Neural progenitor cell (in vitro differentiated cells): ENCODE measurements at regions not wholly inside any gene's neighbourhood (a gene's known extent, or its start where the extent isn't known, plus 50 kb on each side); places are given as distances from the start of the nearest gene placed in this dataset.

Source experiments
- DNase-seq: peaks from one replicate; pipeline ENCODE4 v3.0.0-alpha.2; 2016; ENCODE audit warnings: low spot score
- H2AFZ ChIP-seq: fragments of 200-600 bp; sonication (generic); replicated peaks from 2 replicates; pipeline ENCODE4 v1.6.1; 2016; ENCODE audit warnings: antibody characterized with exemption
- H3F3A ChIP-seq: fragments of 200-600 bp; sonication (generic); 2 replicates; pipeline ENCODE4 v1.6.1; 2016; ENCODE audit warnings: antibody characterized with exemption, low read depth
- H3K27ac ChIP-seq: fragments of 200-600 bp; sonication (generic); 2 replicates; pipeline ENCODE4 v1.5.1; 2016; ENCODE audit warnings: mild to moderate bottlenecking
- H3K27me3 ChIP-seq: fragments of 200-600 bp; sonication (generic); 2 replicates; pipeline ENCODE4 v1.6.1; 2016; ENCODE audit warnings: mild to moderate bottlenecking, moderate library complexity
- H3K36me3 ChIP-seq: fragments of 200-600 bp; sonication (generic); 2 replicates; pipeline ENCODE4 v1.5.1; 2016
- H3K4me1 ChIP-seq: fragments of 200-600 bp; sonication (generic); 2 replicates; pipeline ENCODE4 v1.6.1; 2016; ENCODE audit warnings: mixed run types
- H3K4me2 ChIP-seq: fragments of 200-600 bp; sonication (generic); 2 replicates; pipeline ENCODE4 v1.6.1; 2016
- H3K4me3 ChIP-seq: fragments of 200-600 bp; sonication (generic); 2 replicates; pipeline ENCODE4 v1.5.1; 2016
- H3K79me2 ChIP-seq: fragments of 200-600 bp; sonication (generic); 2 replicates; pipeline ENCODE4 v1.6.1; 2016; ENCODE audit warnings: low read depth
- H3K9ac ChIP-seq: fragments of 200-600 bp; sonication (generic); 2 replicates; pipeline ENCODE4 v1.6.1; 2016
- H3K9me3 ChIP-seq: fragments of 200-600 bp; sonication (generic); 2 replicates; pipeline ENCODE4 v1.5.1; 2016; ENCODE audit warnings: low read depth
- H4K20me1 ChIP-seq: fragments of 200-600 bp; sonication (generic); 2 replicates; pipeline ENCODE4 v1.6.1; 2016; ENCODE audit warnings: low read depth
- H3K27ac Mint-ChIP-seq: 3 replicates; pipeline ENCODE4 v1.8.0; 2021; ENCODE audit warnings: mixed read lengths
- H3K27me3 Mint-ChIP-seq: 2 replicates; pipeline ENCODE4 v1.8.0; 2022; ENCODE audit warnings: low read depth, mild to moderate bottlenecking, inconsistent platforms, moderate library complexity, mixed read lengths; ENCODE audit not compliant: insufficient read depth
- H3K36me3 Mint-ChIP-seq: 3 replicates; pipeline ENCODE4 v1.8.0; 2021; ENCODE audit warnings: mixed read lengths
- H3K4me1 Mint-ChIP-seq: 3 replicates; pipeline ENCODE4 v1.8.0; 2021; ENCODE audit warnings: mixed read lengths
- H3K4me3 Mint-ChIP-seq: 3 replicates; pipeline ENCODE4 v1.8.0; 2021; ENCODE audit warnings: mild to moderate bottlenecking, moderate library complexity, mixed read lengths
- H3K9me3 Mint-ChIP-seq: 3 replicates; pipeline ENCODE4 v1.8.0; 2020; ENCODE audit warnings: mixed read lengths
- EZH2 ChIP-seq: fragments of 200-600 bp; sonication (generic); IDR thresholded peaks from 2 replicates; pipeline ENCODE4 v1.6.1; 2017; ENCODE audit warnings: antibody characterized with exemption, mild to moderate bottlenecking, moderate library complexity
- EZH2phosphoT487 ChIP-seq: fragments of 200-600 bp; sonication (generic); IDR thresholded peaks from 2 replicates; pipeline ENCODE4 v1.6.1; 2017; ENCODE audit warnings: antibody characterized with exemption
- TF ChIP-seq, protein P1 (sequence below): fragments of 200-600 bp; sonication (generic); IDR thresholded peaks from 2 replicates; pipeline ENCODE4 v1.5.1; 2017; ENCODE audit warnings: antibody characterized with exemption, mild to moderate bottlenecking

DNA sequence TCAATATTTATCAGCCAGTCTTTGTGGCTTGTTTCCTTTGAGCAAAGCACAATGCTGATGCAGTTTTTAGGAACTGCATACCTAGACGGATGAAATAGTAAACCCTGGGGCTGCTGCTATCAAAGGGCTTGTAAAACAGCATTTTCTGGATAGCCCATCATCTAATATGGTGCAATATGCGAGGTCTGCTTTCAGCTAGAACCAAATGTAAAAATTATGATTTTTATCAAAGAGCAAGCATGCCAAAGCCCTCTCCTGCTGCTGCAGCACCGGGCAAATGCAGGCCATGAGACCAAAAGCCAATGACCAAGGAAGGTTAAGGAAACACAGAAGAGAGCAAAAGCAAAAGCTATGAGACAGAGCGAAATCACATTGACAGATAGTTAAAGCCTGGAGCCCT lies 1000.4 kb downstream of the MAT2B start:
- Histone ChIP-seq H3K27me3 (no peaks in the 10 kb centered on the region), H3K9me3 (no peaks in the 10 kb centered on the region), H3F3A (no peaks in the 10 kb centered on the region), H3K4me1 (no peaks in the 10 kb centered on the region), H2AFZ (no peak overlapping the region), H3K9ac (no peak overlapping the region), H3K4me2 (no peak overlapping the region), H3K79me2 (no peaks in the 10 kb centered on the region), H4K20me1 (no peaks in the 10 kb centered on the region), H3K36me3 (no peaks in the 10 kb centered on the region), H3K4me3 (no peak overlapping the region), H3K27ac (no peak overlapping the region)
- Mint-ChIP-seq H3K27ac (no peak overlapping the region), H3K36me3 (no peaks in the 10 kb centered on the region), H3K9me3 (peaks cover 2% of the 10 kb centered on the region), H3K4me1 (peaks cover 5% of the 10 kb centered on the region), H3K4me3 (no peak overlapping the region), H3K27me3 (no peaks in the 10 kb centered on the region)
- TF ChIP-seq EZH2phosphoT487, result no peak
- TF ChIP-seq, protein P1, sequence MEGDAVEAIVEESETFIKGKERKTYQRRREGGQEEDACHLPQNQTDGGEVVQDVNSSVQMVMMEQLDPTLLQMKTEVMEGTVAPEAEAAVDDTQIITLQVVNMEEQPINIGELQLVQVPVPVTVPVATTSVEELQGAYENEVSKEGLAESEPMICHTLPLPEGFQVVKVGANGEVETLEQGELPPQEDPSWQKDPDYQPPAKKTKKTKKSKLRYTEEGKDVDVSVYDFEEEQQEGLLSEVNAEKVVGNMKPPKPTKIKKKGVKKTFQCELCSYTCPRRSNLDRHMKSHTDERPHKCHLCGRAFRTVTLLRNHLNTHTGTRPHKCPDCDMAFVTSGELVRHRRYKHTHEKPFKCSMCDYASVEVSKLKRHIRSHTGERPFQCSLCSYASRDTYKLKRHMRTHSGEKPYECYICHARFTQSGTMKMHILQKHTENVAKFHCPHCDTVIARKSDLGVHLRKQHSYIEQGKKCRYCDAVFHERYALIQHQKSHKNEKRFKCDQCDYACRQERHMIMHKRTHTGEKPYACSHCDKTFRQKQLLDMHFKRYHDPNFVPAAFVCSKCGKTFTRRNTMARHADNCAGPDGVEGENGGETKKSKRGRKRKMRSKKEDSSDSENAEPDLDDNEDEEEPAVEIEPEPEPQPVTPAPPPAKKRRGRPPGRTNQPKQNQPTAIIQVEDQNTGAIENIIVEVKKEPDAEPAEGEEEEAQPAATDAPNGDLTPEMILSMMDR, result no peak
- TF ChIP-seq EZH2, result no peak
- no peak for DNase-seq

DNA sequence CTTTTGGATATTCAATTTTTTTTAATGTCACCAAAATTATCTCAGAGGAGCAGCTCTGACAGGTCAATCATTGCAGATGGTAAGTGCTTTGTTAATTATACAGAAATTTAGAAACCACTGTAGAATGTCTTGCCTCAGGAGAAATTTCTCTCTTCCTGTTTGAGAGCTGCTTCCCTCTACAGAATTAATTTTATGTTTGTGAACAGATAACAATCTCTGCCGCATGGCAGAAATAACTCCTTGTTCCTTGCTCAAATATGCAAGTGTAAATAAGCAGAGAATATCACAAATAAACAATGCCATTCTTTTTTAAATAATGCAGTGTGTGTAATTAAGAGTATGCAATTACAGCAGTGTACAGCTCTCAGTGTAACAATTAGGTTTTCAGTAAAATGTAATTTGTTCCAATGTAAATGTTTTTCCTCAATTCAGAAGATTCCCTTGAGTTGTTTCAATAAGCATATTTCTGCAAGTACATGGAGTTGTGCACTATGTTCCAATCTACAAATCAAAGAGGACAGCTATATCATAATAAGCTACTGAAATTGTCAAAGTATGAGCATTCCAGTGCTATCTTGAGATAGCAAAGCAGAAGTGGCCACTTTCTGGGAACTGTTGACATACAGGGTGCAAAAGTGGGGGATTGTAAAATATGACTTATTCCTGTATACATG lies 1012.8 kb downstream of the MAT2B start:
- no peaks in the 10 kb centered on the region for H3K36me3 ChIP-seq
- no peak overlapping the region for H3K4me3 Mint-ChIP-seq
- no peaks in the 10 kb centered on the region for H3K9me3 ChIP-seq
- H3K9ac ChIP-seq, result no peak overlapping the region
- no peak overlapping the region for H3K4me3 ChIP-seq
- no peak overlapping the region for H3K27ac ChIP-seq
- no peak overlapping the region for H3K4me2 ChIP-seq
- H3K79me2 ChIP-seq, result no peaks in the 10 kb centered on the region
- no peaks in the 10 kb centered on the region for H3K27me3 ChIP-seq
- no peak for DNase-seq
- H3F3A ChIP-seq, result no peaks in the 10 kb centered on the region
- H4K20me1 ChIP-seq, result no peaks in the 10 kb centered on the region
- H3K4me1 Mint-ChIP-seq, result peaks cover 5% of the 10 kb centered on the region
- TF ChIP-seq EZH2phosphoT487 (no peak), EZH2 (no peak)
- TF ChIP-seq, protein P1, result no peak
- no peak overlapping the region for H3K27ac Mint-ChIP-seq
- H3K27me3 Mint-ChIP-seq, result peaks cover 3% of the 10 kb centered on the region
- peaks cover 2% of the 10 kb centered on the region for H3K36me3 Mint-ChIP-seq
- H3K9me3 Mint-ChIP-seq, result peaks cover 5% of the 10 kb centered on the region
- peaks cover 10% of the 10 kb centered on the region for H3K4me1 ChIP-seq
- H2AFZ ChIP-seq, result no peak overlapping the region

DNA sequence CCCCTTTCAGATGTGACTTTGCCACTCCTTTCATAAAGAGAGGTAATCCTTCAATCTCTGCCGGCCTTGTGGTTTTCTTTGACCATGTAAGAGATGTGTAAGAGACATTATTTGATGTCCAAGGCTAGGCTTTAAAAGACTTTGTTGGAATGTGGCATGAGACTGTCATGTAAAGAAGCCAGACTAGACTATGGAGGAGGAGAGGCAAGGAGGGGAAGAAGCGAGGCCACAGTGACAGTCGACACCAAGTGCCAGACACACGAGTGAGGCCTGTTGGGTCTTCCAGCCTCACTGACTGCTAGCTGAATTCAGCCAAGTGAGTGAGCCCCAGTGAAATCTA lies 1013.3 kb downstream of the MAT2B start:
- Mint-ChIP-seq H3K36me3 (no peaks in the 10 kb centered on the region), H3K4me1 (peaks cover 5% of the 10 kb centered on the region), H3K27ac (no peak overlapping the region), H3K4me3 (no peak overlapping the region), H3K9me3 (peaks cover 3% of the 10 kb centered on the region), H3K27me3 (peaks cover 3% of the 10 kb centered on the region)
- Histone ChIP-seq H3K27ac (no peak overlapping the region), H3K4me3 (no peak overlapping the region), H3K4me1 (peaks cover 10% of the 10 kb centered on the region), H3K4me2 (no peak overlapping the region), H3K27me3 (no peaks in the 10 kb centered on the region), H4K20me1 (no peaks in the 10 kb centered on the region), H2AFZ (no peak overlapping the region), H3K36me3 (no peaks in the 10 kb centered on the region), H3F3A (no peaks in the 10 kb centered on the region), H3K79me2 (no peaks in the 10 kb centered on the region), H3K9ac (no peak overlapping the region), H3K9me3 (no peaks in the 10 kb centered on the region)
- no peak for DNase-seq
- no peak for TF ChIP-seq EZH2
- TF ChIP-seq EZH2phosphoT487, result no peak
- TF ChIP-seq, protein P1, result no peak
